ENCODE measurements at regions not wholly inside any gene's neighbourhood (a gene's known extent, or its start where the extent isn't known, plus 50 kb on each side); places are given as distances from the start of the nearest gene placed in this dataset.

GRCh38 chr6:134593442-134593841, 275.5 kb upstream of the SGK1 start:
- Histone ChIP-seq H3K27me3 (no peaks in the 10 kb centered on the region), H3K4me1 (no peaks in the 10 kb centered on the region), H3K27ac (no peak overlapping the region), H3K36me3 (no peaks in the 10 kb centered on the region), H3K4me3 (no peak overlapping the region), H3K9me3 (no peaks in the 10 kb centered on the region)
- no peak for DNase-seq (ENCODE audit: low spot score in 2 of 2)
- TF ChIP-seq, protein P1, sequence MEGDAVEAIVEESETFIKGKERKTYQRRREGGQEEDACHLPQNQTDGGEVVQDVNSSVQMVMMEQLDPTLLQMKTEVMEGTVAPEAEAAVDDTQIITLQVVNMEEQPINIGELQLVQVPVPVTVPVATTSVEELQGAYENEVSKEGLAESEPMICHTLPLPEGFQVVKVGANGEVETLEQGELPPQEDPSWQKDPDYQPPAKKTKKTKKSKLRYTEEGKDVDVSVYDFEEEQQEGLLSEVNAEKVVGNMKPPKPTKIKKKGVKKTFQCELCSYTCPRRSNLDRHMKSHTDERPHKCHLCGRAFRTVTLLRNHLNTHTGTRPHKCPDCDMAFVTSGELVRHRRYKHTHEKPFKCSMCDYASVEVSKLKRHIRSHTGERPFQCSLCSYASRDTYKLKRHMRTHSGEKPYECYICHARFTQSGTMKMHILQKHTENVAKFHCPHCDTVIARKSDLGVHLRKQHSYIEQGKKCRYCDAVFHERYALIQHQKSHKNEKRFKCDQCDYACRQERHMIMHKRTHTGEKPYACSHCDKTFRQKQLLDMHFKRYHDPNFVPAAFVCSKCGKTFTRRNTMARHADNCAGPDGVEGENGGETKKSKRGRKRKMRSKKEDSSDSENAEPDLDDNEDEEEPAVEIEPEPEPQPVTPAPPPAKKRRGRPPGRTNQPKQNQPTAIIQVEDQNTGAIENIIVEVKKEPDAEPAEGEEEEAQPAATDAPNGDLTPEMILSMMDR (IDR thresholded peaks at IDR 0.05) = no peak
- intact Hi-C loops (cut with DNase I) = no loop called here

DNA sequence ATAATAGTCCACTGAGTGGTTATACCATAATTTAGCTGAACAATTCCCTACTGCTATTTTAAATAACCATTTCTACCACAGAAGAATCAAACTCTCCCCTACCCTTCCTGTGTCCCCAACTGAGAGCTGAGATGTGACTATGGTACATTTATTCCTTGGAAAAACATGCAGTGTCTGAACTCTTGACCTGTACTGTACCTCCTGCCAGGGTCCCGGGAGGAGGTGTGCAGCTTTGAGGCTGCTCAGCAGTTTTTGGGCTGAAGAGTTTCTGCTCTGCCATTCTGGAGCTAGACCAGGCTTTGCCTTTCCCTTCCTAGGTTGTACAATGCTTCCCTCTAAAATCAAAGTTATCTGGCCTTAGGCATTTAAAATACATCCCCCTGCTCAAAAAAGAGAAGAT, 275.1 kb upstream of the SGK1 start:
- DNase-seq (ENCODE audit: low spot score in 2 of 2) = no peak

DNA sequence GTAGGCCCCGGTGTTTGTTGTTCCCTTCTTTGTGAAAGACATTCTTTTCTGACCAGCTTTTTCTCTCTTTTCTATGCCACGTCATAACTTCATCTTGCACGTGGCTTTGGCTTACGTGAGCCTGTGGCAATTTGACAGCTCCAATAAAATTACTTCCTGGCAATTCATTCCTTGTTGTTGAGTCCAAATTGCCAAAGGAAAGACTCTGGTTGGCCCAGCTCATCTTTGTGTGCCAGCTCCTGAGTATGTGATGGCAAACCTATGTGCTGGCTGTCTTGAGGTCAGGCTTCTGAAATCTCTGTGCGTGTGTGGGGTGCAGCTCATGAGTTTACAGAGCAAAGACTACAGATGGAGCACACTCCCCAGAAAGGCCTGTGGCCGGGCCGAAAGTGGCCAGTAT, 272.5 kb upstream of the SGK1 start:
- Histone ChIP-seq H3K27ac (no peak overlapping the region), H3K36me3 (no peaks in the 10 kb centered on the region), H3K4me3 (no peak overlapping the region), H3K4me1 (no peaks in the 10 kb centered on the region), H3K27me3 (no peaks in the 10 kb centered on the region), H3K9me3 (no peaks in the 10 kb centered on the region)
- no peak for DNase-seq (ENCODE audit: low spot score in 2 of 2)
- TF ChIP-seq, protein P1 (IDR thresholded peaks at IDR 0.05) = no peak
- intact Hi-C loops (cut with DNase I) = no loop called here

More for the DNA sequence above, 275.1 kb upstream of the SGK1 start:
- Histone ChIP-seq H3K9me3 (no peaks in the 10 kb centered on the region), H3K36me3 (no peaks in the 10 kb centered on the region), H3K4me3 (no peak overlapping the region), H3K27me3 (no peaks in the 10 kb centered on the region), H3K27ac (no peak overlapping the region), H3K4me1 (no peaks in the 10 kb centered on the region)
- TF ChIP-seq, protein P1 (IDR thresholded peaks at IDR 0.05) = no peak
- intact Hi-C loops (cut with DNase I) = no loop called here

GRCh38 chr6:134590004-134590403, 272.1 kb upstream of the SGK1 start:
- no peaks in the 10 kb centered on the region for H3K27me3 ChIP-seq
- TF ChIP-seq, protein P1 (IDR thresholded peaks at IDR 0.05) = no peak
- no peak overlapping the region for H3K27ac ChIP-seq
- H3K4me1 ChIP-seq = no peaks in the 10 kb centered on the region
- intact Hi-C loops (cut with DNase I) = no loop called here
- no peaks in the 10 kb centered on the region for H3K36me3 ChIP-seq
- no peaks in the 10 kb centered on the region for H3K9me3 ChIP-seq
- no peak overlapping the region for H3K4me3 ChIP-seq
- no peak for DNase-seq (ENCODE audit: low spot score in 2 of 2)

GRCh38 chr6:134589512-134589911, 271.6 kb upstream of the SGK1 start:
- Histone ChIP-seq H3K9me3 (no peaks in the 10 kb centered on the region), H3K27me3 (no peaks in the 10 kb centered on the region), H3K4me1 (no peaks in the 10 kb centered on the region), H3K27ac (no peak overlapping the region), H3K36me3 (no peaks in the 10 kb centered on the region), H3K4me3 (no peak overlapping the region)
- TF ChIP-seq, protein P1 (IDR thresholded peaks at IDR 0.05) = no peak
- intact Hi-C loops (cut with DNase I) = no loop called here
- no peak for DNase-seq (ENCODE audit: low spot score in 2 of 2)

GRCh38 chr6:134588267-134588666, 270.4 kb upstream of the SGK1 start:
- Histone ChIP-seq H3K4me3 (no peak overlapping the region), H3K27ac (no peak overlapping the region), H3K4me1 (no peaks in the 10 kb centered on the region), H3K27me3 (no peaks in the 10 kb centered on the region), H3K36me3 (no peaks in the 10 kb centered on the region), H3K9me3 (no peaks in the 10 kb centered on the region)
- intact Hi-C loops (cut with DNase I) = no loop called here
- TF ChIP-seq, protein P1 (IDR thresholded peaks at IDR 0.05) = no peak
- DNase-seq (ENCODE audit: low spot score in 2 of 2) = no peak

All from ascending aorta (tissue), 2 donors.